Ectodermal cell (in vitro differentiated cells): ENCODE measurements at regions not wholly inside any gene's neighbourhood (a gene's known extent, or its start where the extent isn't known, plus 50 kb on each side); places are given as distances from the start of the nearest gene placed in this dataset.

Source experiments
- H3K27ac ChIP-seq: 2 replicates; pipeline ENCODE4 v1.7.0; 2013; ENCODE audit warnings: mild to moderate bottlenecking, low read depth, low read length; ENCODE audit not compliant: insufficient read depth, poor library complexity, severe bottlenecking
- H3K27me3 ChIP-seq: 2 replicates; pipeline ENCODE4 v1.7.0; 2013; ENCODE audit warnings: mild to moderate bottlenecking, low read length; ENCODE audit not compliant: insufficient read depth, control insufficient read depth, poor library complexity, severe bottlenecking
- H3K36me3 ChIP-seq: one replicate; pipeline ENCODE4 v1.7.0; 2013; ENCODE audit warnings: low read length; ENCODE audit not compliant: control insufficient read depth, insufficient read depth
- H3K4me1 ChIP-seq: one replicate; pipeline ENCODE4 v1.7.0; 2013; ENCODE audit warnings: low read length; ENCODE audit not compliant: control insufficient read depth, insufficient read depth
- H3K4me3 ChIP-seq: 2 replicates; pipeline ENCODE4 v1.7.0; 2013; ENCODE audit warnings: low read depth, low read length, control low read depth; ENCODE audit not compliant: insufficient read depth
- H3K9me3 ChIP-seq: 2 replicates; pipeline ENCODE4 v1.7.0; 2013; ENCODE audit warnings: mild to moderate bottlenecking, low read length, moderate library complexity; ENCODE audit not compliant: control insufficient read depth
- WGBS, 2 experiments: methylation state at CpG; one replicate each; pipeline ENCODE4 v1.1.7; 2013; ENCODE audit warnings: missing lambda C conversion rate in 2 of 2; 5-methylcytosine and 5-hydroxymethylcytosine counted together

DNA sequence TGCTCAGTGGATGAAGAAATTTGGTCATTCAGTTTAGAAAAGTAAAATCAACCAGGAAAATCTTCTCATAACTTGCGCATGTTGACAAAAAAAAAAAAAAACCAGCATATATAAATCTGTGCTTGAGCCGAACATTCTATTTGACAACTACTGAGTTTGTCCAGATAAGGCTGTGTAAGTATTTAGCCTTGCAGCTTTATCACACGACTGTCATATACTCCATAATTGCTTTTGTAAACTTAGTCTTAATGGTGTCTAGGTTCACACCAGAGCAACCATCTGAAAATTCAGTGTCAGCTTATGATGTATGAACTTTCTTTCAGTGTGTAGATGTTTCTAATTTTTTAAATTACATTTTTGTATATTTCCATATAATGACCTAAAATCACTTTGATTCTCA lies 1173.8 kb upstream of the TMPRSS15 start:
- H3K36me3 ChIP-seq: no peaks in the 10 kb centered on the region
- H3K9me3 ChIP-seq: no peaks in the 10 kb centered on the region
- H3K4me1 ChIP-seq: no peaks in the 10 kb centered on the region
- H3K4me3 ChIP-seq: no peak overlapping the region
- H3K27ac ChIP-seq: no peak overlapping the region
- WGBS, 2 experiments: 88 to 100% methylated on average over 3 of the region's 3 CpGs
- no peaks in the 10 kb centered on the region for H3K27me3 ChIP-seq

DNA sequence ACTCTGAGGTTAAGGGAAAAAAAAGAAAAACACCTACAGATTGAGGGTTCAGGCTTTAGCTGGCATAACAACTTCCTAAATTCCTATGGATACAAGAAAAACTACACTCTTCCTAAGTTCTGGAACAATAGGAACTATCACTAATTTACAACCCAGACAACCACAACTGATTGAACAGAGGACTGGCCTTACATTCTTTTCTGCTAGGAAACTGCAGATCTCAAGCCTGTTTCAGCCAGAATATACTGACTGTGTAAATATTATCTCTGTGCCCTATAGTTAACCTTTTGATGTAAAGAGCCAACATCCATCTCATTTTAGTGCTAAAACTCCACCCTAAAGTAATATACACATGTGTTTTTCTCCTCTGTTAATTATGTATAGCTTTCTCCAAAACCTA lies 1186.5 kb upstream of the TMPRSS15 start:
- H3K27me3 ChIP-seq: no peaks in the 10 kb centered on the region
- no peak overlapping the region for H3K4me3 ChIP-seq
- H3K9me3 ChIP-seq: peaks cover 2% of the 10 kb centered on the region
- H3K36me3 ChIP-seq: no peaks in the 10 kb centered on the region
- H3K4me1 ChIP-seq: no peaks in the 10 kb centered on the region
- no peak overlapping the region for H3K27ac ChIP-seq

DNA sequence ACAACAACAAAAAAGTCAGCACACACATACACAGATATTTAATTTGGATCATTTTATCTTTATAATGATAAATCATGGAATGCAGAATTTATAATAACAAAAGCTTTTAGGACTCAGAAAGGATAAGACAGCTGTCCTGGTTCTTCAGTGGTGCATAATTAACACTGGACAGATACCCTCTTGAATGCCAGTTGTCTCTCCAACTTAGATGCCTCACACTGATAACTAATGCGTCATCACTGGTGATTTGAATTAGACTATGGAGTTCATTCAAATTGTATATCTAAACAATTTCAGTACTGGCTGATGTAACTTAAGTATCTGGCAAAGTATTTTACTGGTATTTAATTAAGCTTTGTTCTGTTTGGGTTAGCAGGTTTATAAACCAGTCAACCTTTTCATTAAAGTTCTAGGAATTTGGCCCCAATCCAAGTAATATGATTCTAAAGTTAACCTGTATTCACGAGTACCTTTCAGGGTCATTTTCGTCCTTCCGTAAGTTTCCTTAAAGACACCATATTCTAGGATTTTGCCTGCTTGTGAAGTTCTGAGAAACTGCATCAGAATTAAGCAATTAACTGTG lies 1199.5 kb upstream of the TMPRSS15 start:
- 93 to 100% methylated on average over 4 of the region's 4 CpGs for WGBS, 2 experiments
- H3K27me3 ChIP-seq: no peaks in the 10 kb centered on the region
- no peak overlapping the region for H3K4me3 ChIP-seq
- H3K9me3 ChIP-seq: no peaks in the 10 kb centered on the region
- no peaks in the 10 kb centered on the region for H3K36me3 ChIP-seq
- H3K27ac ChIP-seq: no peak overlapping the region
- no peaks in the 10 kb centered on the region for H3K4me1 ChIP-seq

DNA sequence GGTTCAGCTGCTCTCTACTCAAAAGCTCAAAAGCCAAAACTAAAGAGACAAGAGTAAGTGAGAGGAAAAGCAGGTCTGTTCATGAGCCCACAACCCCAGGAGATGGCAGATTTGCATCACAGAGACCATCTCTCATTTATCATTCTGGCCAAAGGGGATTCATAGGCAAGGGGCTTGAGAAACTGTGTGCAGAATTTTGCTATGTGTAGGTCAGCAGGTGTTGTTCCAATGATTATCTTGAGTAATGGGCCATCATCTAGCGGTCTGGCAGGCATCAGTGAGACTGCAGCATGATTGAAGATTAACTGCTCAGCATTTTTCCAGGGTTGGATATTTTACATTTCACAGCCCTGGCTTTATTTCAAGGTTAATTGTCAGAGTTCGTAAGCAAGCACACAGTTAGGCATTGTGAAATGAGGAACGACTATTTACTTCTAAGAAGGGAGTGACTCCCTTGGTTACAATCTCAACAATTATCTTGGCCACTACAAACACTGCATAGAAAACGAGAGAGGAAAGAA lies 1204.6 kb upstream of the TMPRSS15 start:
- H3K4me1 ChIP-seq: no peaks in the 10 kb centered on the region
- no peaks in the 10 kb centered on the region for H3K9me3 ChIP-seq
- H3K36me3 ChIP-seq: no peaks in the 10 kb centered on the region
- H3K27me3 ChIP-seq: no peaks in the 10 kb centered on the region
- H3K4me3 ChIP-seq: no peak overlapping the region
- H3K27ac ChIP-seq: no peak overlapping the region
- WGBS, 2 experiments: 65 to 71% methylated on average over 2 to 3 of the region's 4 CpGs

DNA sequence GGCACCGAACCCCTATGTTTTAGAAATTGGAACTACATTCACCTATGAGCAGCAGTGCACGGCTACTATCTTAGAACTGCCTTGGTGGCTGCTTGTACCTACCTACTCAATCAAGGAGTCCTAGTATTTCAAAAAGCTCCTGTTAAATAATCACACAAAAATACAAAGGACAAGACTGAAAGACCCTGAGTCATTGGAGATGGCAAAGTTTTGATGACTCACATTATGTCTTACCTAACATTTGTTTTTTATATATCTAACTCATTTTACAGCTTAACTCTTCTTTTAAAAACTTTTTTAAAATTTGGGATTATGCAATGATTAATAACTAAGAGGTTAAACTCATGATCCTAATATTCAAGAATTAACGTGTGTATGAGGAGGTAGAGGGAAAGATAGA lies 1206.0 kb upstream of the TMPRSS15 start:
- Histone ChIP-seq H3K4me1 (no peaks in the 10 kb centered on the region), H3K27me3 (no peaks in the 10 kb centered on the region), H3K27ac (no peak overlapping the region), H3K4me3 (no peak overlapping the region), H3K36me3 (no peaks in the 10 kb centered on the region), H3K9me3 (no peaks in the 10 kb centered on the region)
- 95 to 98% methylated on average over 2 of the region's 3 CpGs for WGBS, 2 experiments

DNA sequence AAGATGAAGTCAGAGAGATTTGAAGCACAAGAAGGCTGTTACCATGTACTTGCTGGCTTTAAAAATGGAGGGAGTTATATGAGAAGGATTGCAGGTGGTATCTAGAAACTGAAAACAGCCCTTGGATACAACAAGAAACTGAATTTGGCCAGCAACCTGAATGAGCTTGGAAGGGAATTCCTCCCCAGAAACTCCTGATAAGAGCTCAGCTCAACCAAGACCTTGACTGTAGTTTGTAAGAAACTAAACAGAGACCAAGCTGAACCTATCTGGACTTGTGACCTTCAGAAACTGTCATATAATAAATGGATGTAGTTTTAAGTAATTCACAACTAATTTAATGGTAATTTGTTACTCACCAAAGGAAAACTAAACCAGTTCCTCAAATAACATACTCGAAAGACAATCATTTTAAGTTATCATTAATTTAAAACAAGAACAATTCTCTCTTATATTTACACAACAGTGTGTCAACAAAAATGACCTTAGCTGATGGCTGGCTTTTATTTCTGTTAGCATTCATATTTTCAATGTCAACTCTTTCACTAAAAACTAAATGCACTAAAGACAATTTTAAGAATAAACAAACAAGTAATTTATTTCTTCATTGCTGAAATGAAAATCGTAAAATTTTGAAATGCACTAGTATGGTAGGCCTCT lies 1218.4 kb upstream of the TMPRSS15 start:
- H3K4me1 ChIP-seq: no peaks in the 10 kb centered on the region
- no peak overlapping the region for H3K27ac ChIP-seq
- 97 to 100% methylated on average over 2 of the region's 2 CpGs for WGBS, 2 experiments

DNA sequence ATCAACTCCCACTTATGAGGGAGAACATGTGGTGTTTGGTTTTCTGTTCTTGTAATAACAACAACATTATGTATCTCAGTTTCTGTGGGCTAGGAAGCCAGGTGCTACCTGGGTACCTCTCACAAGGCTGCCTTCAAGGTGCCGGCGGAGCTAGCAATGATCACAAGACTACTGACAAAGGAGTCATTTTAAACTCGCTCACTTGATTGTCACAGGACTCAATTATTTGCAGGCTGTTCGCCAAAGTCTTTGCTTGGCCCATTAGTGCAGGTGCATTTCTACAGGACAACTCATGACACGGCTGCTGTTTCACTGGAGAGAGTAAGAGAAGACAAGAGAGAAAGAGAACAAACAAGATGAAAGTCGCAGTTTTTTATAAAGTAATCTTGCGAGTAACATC lies 1237.4 kb upstream of the TMPRSS15 start:
- 95 to 98% methylated on average over 6 to 7 of the region's 7 CpGs for WGBS, 2 experiments
- no peaks in the 10 kb centered on the region for H3K4me1 ChIP-seq

More for the DNA sequence above, 1218.4 kb upstream of the TMPRSS15 start:
- H3K9me3 ChIP-seq: peaks cover 2% of the 10 kb centered on the region
- H3K36me3 ChIP-seq: no peaks in the 10 kb centered on the region
- no peak overlapping the region for H3K4me3 ChIP-seq
- H3K27me3 ChIP-seq: no peaks in the 10 kb centered on the region

DNA sequence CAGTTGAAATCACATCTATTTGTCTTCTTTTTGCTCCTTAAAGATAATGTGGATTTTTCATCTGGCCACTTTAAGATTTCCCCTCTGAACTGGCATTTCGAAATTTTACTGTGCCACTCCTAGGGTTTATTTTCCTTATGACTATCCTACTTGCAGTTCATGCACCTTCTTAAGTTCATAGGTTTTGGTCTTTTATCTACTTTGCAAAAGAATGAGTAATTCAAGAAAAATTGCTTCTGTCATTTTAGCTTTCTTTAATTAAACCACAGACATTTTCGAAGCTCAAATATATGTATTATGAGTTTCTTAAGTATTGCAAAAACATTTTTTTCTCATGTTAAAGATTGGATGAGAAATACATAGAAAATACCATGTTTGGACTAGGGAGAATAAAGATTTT lies 1244.8 kb upstream of the TMPRSS15 start:
- no peak overlapping the region for H3K4me3 ChIP-seq
- 90 to 100% methylated on average over 1 of the region's 2 CpGs for WGBS, 2 experiments

More for the DNA sequence above, 1237.4 kb upstream of the TMPRSS15 start:
- Histone ChIP-seq H3K36me3 (no peaks in the 10 kb centered on the region), H3K27me3 (no peaks in the 10 kb centered on the region), H3K9me3 (no peaks in the 10 kb centered on the region), H3K27ac (no peak overlapping the region), H3K4me3 (no peak overlapping the region)

DNA sequence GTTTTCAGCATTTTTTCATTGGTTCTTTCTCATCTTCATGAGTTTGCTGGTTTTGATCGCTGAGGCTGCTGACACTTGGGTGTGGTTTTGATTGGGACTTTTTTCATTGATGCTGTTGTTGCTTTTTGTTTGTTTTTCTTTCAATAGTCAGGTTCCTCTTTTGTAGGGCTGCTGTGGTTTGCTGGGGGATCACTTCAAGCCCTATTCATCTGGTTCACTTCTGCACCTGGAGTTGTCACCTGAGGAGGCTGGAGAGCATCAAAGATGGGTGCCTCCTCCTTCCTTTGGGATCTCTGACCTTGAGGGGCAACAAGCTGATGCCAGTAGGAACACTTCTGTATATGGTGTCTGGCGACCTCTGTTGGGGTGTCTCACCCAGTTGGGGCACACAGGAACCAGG lies 1279.9 kb upstream of the TMPRSS15 start:
- H3K9me3 ChIP-seq: no peaks in the 10 kb centered on the region
- H3K27me3 ChIP-seq: no peaks in the 10 kb centered on the region
- H3K27ac ChIP-seq: no peak overlapping the region
- H3K36me3 ChIP-seq: no peaks in the 10 kb centered on the region
- WGBS, 2 experiments: 94 to 97% methylated on average over 2 of the region's 2 CpGs
- no peaks in the 10 kb centered on the region for H3K4me1 ChIP-seq
- H3K4me3 ChIP-seq: no peak overlapping the region

More for the DNA sequence above, 1244.8 kb upstream of the TMPRSS15 start:
- Histone ChIP-seq H3K27me3 (no peaks in the 10 kb centered on the region), H3K4me1 (no peaks in the 10 kb centered on the region), H3K9me3 (no peaks in the 10 kb centered on the region), H3K27ac (no peak overlapping the region), H3K36me3 (no peaks in the 10 kb centered on the region)

DNA sequence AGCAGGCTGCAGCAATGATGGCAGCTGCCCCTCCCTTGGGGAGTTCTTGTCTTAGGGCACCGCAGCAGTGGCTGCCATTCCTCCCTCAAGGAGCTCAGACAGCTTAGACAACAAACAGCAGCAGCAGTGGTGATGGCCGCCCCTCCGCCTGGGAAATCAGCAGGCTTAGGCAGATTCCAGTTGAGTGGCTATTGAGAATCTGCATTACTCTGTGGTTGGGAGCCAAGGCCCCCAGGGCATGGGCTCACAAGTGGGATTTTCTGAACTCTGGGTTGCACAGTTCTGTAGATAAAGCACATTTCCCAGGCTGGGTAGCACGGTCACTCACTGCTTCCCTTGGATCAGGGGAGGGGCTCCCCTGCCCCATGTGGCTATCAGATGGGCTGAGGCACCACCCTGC lies 1280.7 kb upstream of the TMPRSS15 start:
- WGBS, 2 experiments: 66 to 68% methylated on average over 4 of the region's 4 CpGs
- H3K4me1 ChIP-seq: no peaks in the 10 kb centered on the region
- no peak overlapping the region for H3K4me3 ChIP-seq
- H3K27me3 ChIP-seq: no peaks in the 10 kb centered on the region
- H3K27ac ChIP-seq: no peak overlapping the region
- no peaks in the 10 kb centered on the region for H3K36me3 ChIP-seq
- H3K9me3 ChIP-seq: no peaks in the 10 kb centered on the region
